HCT116 (cell line): ENCODE measurements at regions not wholly inside any gene's neighbourhood (a gene's known extent, or its start where the extent isn't known, plus 50 kb on each side); places are given as distances from the start of the nearest gene placed in this dataset.

Experiments
- ATAC-seq: fragments of 200-7000 bp; cut with Tn5 transposase; 2 replicates; pipeline ENCODE4 v1.9.1; 2020; ENCODE audit warnings: mild to moderate bottlenecking, moderate library complexity
- BruUV-seq: library from RNA; stranded (reverse); fragments of 400-500 nt; replicated peaks from 2 replicates; lab custom pipeline; 2021; lab: Mats Ljungman, UMichigan
- CTCF ChIA-PET: fragments of 300-600 bp; sonication (Branson Sonifier 250); formaldehyde crosslinking; loops from one replicate; lab custom pipeline; 2021; ENCODE audit warnings: antibody characterized with exemption; lab: Charles Lee
- POLR2A ChIA-PET: fragments of 300-600, 350-600 bp; sonication (Branson Sonifier 250); formaldehyde crosslinking; loops from one replicate; lab custom pipeline; 2021; ENCODE audit warnings: antibody characterized with exemption; lab: Charles Lee
- RAD21 ChIA-PET, 2 experiments: fragments of 300-600 bp; sonication (Branson Sonifier 250); formaldehyde crosslinking; loops; one replicate each; lab custom pipeline; 2023; ENCODE audit warnings: low total read pairs in 2 of 2; ENCODE audit not compliant: uncharacterized antibody in 2 of 2, unreplicated experiment in 2 of 2, low non-redundant PET in 1 of 2; lab: Charles Lee
- DNase-seq: peaks from one replicate; pipeline ENCODE4 v3.0.0-alpha.2; 2010; ENCODE audit warnings: low read depth, low spot score
- H2AFZ ChIP-seq: fragments of 200-600 bp; shearing (Covaris generic), sonication (generic); 2 replicates; pipeline ENCODE4 v1.6.1; 2017; ENCODE audit warnings: low read depth, mixed run types, mixed read lengths, antibody characterized with exemption, low read length; ENCODE audit not compliant: poor library complexity, severe bottlenecking
- H3K27ac ChIP-seq: 2 replicates; pipeline ENCODE4 v1.5.1; 2012; ENCODE audit warnings: low read depth, low read length
- H3K27me3 ChIP-seq: fragments of 200-600 bp; sonication (generic); 2 replicates; pipeline ENCODE4 v1.6.1; 2016; ENCODE audit warnings: mixed run types, low read length, mixed read lengths; ENCODE audit not compliant: insufficient read depth
- H3K36me3 ChIP-seq, 2 experiments: fragments of 200-500 bp in 1 of 2; fragments of 200-600 bp in 1 of 2; sonication (Bioruptor generic) in 1 of 2; sonication (generic) in 1 of 2; 2 replicates each; pipeline versions ENCODE4 v1.5.1 to v1.6.1; 2014 to 2016; ENCODE audit warnings: low read length in 2 of 2, inconsistent platforms in 1 of 2, mixed read lengths in 1 of 2, mixed run types in 1 of 2; ENCODE audit not compliant: insufficient read depth in 2 of 2, control insufficient read depth in 1 of 2
- H3K4me1 ChIP-seq, 2 experiments: fragments of 200-600 bp in 1 of 2; sonication (generic) in 1 of 2; 2 replicates each; pipeline versions ENCODE4 v1.5.1 to v1.6.1; 2012 to 2017; ENCODE audit warnings: low read length in 2 of 2, inconsistent platforms in 1 of 2, mild to moderate bottlenecking in 1 of 2, mixed read lengths in 1 of 2, mixed run types in 1 of 2, moderate library complexity in 1 of 2; ENCODE audit not compliant: insufficient read depth in 2 of 2, control insufficient read depth in 1 of 2
- H3K4me2 ChIP-seq: fragments of 200-600 bp; sonication (generic); 2 replicates; pipeline ENCODE4 v1.6.1; 2017; ENCODE audit warnings: mixed run types, low read length, mixed read lengths
- H3K4me3 ChIP-seq, 2 experiments: fragments of 200-600 bp in 1 of 2; sonication (generic) in 1 of 2; replicated peaks in 1 of 2; 2 replicates each; pipeline ENCODE4 v1.5.1; 2011 to 2016; ENCODE audit warnings: low read length in 2 of 2, control low read depth in 1 of 2, low read depth in 1 of 2, mild to moderate bottlenecking in 1 of 2, mixed read lengths in 1 of 2, mixed run types in 1 of 2
- H3K79me2 ChIP-seq: fragments of 200-600 bp; sonication (generic); 2 replicates; pipeline ENCODE4 v1.6.1; 2017; ENCODE audit warnings: mild to moderate bottlenecking, mixed run types, low read length, moderate library complexity, mixed read lengths; ENCODE audit not compliant: insufficient read depth
- H3K9ac ChIP-seq: fragments of 200-600 bp; sonication (generic); 2 replicates; pipeline ENCODE4 v1.6.1; 2016; ENCODE audit warnings: low read length, mixed read lengths
- H3K9me2 ChIP-seq: fragments of 200-600 bp; sonication (generic), shearing (Covaris generic); 2 replicates; pipeline ENCODE4 v1.6.1; 2017; ENCODE audit warnings: mixed run types, mild to moderate bottlenecking, moderate library complexity; ENCODE audit not compliant: insufficient read depth
- H3K9me3 ChIP-seq, 2 experiments: fragments of 200-500 bp in 1 of 2; fragments of 200-600 bp in 1 of 2; sonication (Bioruptor generic) in 1 of 2; sonication (generic) in 1 of 2; 2 replicates each; pipeline ENCODE4 v1.6.1; 2014 to 2017; ENCODE audit warnings: low read length in 2 of 2, mixed read lengths in 2 of 2, inconsistent platforms in 1 of 2, low read depth in 1 of 2, mild to moderate bottlenecking in 1 of 2, mixed run types in 1 of 2, moderate library complexity in 1 of 2; ENCODE audit not compliant: control insufficient read depth in 1 of 2, insufficient read depth in 1 of 2
- H4K20me1 ChIP-seq: fragments of 200-600 bp; sonication (generic), shearing (Covaris generic); 2 replicates; pipeline ENCODE4 v1.6.1; 2017; ENCODE audit warnings: mixed run types, mild to moderate bottlenecking, moderate library complexity; ENCODE audit not compliant: insufficient read depth
- CTCF ChIP-seq, 3 experiments: fragments of 200-600 bp in 1 of 3; sonication (generic) in 1 of 3; IDR thresholded peaks in 2 of 3; conservative IDR thresholded peaks in 1 of 3; 2 replicates each; pipeline ENCODE4 v1.5.1; 2012 to 2017; ENCODE audit warnings: low read depth in 2 of 3, low read length in 2 of 3, antibody characterized with exemption in 1 of 3, borderline replicate concordance in 1 of 3, control low read depth in 1 of 3, mild to moderate bottlenecking in 1 of 3, mixed read lengths in 1 of 3, mixed run types in 1 of 3, moderate library complexity in 1 of 3; ENCODE audit not compliant: insufficient read depth in 1 of 3
- ELF1 ChIP-seq: IDR thresholded peaks from 2 replicates; pipeline ENCODE4 v1.6.1; 2012; ENCODE audit warnings: low read depth, borderline replicate concordance
- EZH2phosphoT487 ChIP-seq: fragments of 200-600 bp; IDR thresholded peaks from 2 replicates; pipeline ENCODE4 v1.6.1; 2018; ENCODE audit warnings: antibody characterized with exemption, borderline replicate concordance
- MAX ChIP-seq: IDR thresholded peaks from 2 replicates; pipeline ENCODE4 v1.6.1; 2012
- SRF ChIP-seq: IDR thresholded peaks from 2 replicates; pipeline ENCODE4 v1.6.1; 2012; ENCODE audit warnings: low read depth
- ZBTB33 ChIP-seq: IDR thresholded peaks from 2 replicates; pipeline ENCODE4 v1.6.1; 2011; ENCODE audit warnings: mild to moderate bottlenecking, low read length, moderate library complexity; ENCODE audit not compliant: insufficient replicate concordance; ENCODE audit errors: extremely low read depth
- ZFX ChIP-seq: fragments of 450-650 bp; IDR thresholded peaks from 2 replicates; pipeline ENCODE4 v1.6.1; 2017
- intact Hi-C: fragments of 100-400 bp; cut with micrococcal nuclease; formaldehyde crosslinking; loops from 2 replicates; pipeline ENCODE4 v1.10.0; 2022

GRCh38 chr5:32848120-32848519 is 137.0 kb downstream of the NPR3 start:
- Histone ChIP-seq H3K27me3 (peaks cover 3% of the 10 kb centered on the region; the same call in 1 of the 2 replicates), H3K36me3 (no peaks in the 10 kb centered on the region), H2AFZ (no peak overlapping the region), H3K4me1 (no peaks in the 10 kb centered on the region), H3K9ac (no peak overlapping the region), H3K4me2 (no peak overlapping the region), H3K9me2 (no peaks in the 10 kb centered on the region), H3K9me3 (no peaks in the 10 kb centered on the region), H4K20me1 (no peaks in the 10 kb centered on the region), H3K27ac (no peak overlapping the region), H3K4me3 (no peak overlapping the region), H3K79me2 (no peaks in the 10 kb centered on the region)
- POLR2A ChIA-PET, result no interaction called here
- RAD21 ChIA-PET, result no interaction called here
- ATAC-seq (no peak), DNase-seq (no peak)
- no TSS peak for BruUV-seq
- intact Hi-C loops, result no loop called here
- CTCF ChIA-PET, result no interaction called here
- no peak for TF ChIP-seq CTCF (IDR thresholded peaks at IDR 0.05 in 2 of 3, conservative IDR thresholded peaks at IDR 0.05 in 1 of 3; ENCODE audit: borderline replicate concordance in 1 of 3, insufficient read depth in 1 of 3, low read depth in 2 of 3, low read length in 2 of 3)
- no peak for TF ChIP-seq ELF1

GRCh38 chr5:32848681-32849080 is 137.6 kb downstream of the NPR3 start:
- H3K27me3 ChIP-seq, result peaks cover 3% of the 10 kb centered on the region; the same call in 1 of the 2 replicates
- H3K9ac ChIP-seq, result no peak overlapping the region
- no peaks in the 10 kb centered on the region for H3K4me1 ChIP-seq
- no TSS peak for BruUV-seq
- ChIA-PET CTCF (no interaction called here), POLR2A (no interaction called here), RAD21 (no interaction called here)
- H3K9me2 ChIP-seq, result no peaks in the 10 kb centered on the region
- H4K20me1 ChIP-seq, result no peaks in the 10 kb centered on the region
- intact Hi-C loops, result no loop called here
- no peak overlapping the region for H3K4me2 ChIP-seq
- H3K36me3 ChIP-seq, result no peaks in the 10 kb centered on the region
- H2AFZ ChIP-seq, result no peak overlapping the region
- ATAC-seq (no peak), DNase-seq (no peak)
- H3K27ac ChIP-seq, result no peak overlapping the region
- no peaks in the 10 kb centered on the region for H3K9me3 ChIP-seq
- no peaks in the 10 kb centered on the region for H3K79me2 ChIP-seq
- no peak overlapping the region for H3K4me3 ChIP-seq
- TF ChIP-seq ZFX (no peak), MAX (no peak), EZH2phosphoT487 (no peak), ZBTB33 (no peak), SRF (no peak)
